HFF-Myc (cell line): ENCODE measurements at regions not wholly inside any gene's neighbourhood (a gene's known extent, or its start where the extent isn't known, plus 50 kb on each side); places are given as distances from the start of the nearest gene placed in this dataset.

ENCODE experiments used
- DNase-seq: peaks from one replicate; pipeline ENCODE4 v3.0.0-alpha.2; 2011; ENCODE audit warnings: low read depth; ENCODE audit errors: extremely low read depth
- H3K4me3 ChIP-seq: replicated peaks from 2 replicates; pipeline ENCODE4 v1.5.1; 2011; ENCODE audit warnings: low read depth, mild to moderate bottlenecking, control low read depth, low read length
- TF ChIP-seq, protein P1 (sequence below): IDR thresholded peaks from 2 replicates; pipeline ENCODE4 v1.5.1; 2012; ENCODE audit warnings: mild to moderate bottlenecking, low read depth, low read length, control low read depth; ENCODE audit errors: missing control alignments

DNA sequence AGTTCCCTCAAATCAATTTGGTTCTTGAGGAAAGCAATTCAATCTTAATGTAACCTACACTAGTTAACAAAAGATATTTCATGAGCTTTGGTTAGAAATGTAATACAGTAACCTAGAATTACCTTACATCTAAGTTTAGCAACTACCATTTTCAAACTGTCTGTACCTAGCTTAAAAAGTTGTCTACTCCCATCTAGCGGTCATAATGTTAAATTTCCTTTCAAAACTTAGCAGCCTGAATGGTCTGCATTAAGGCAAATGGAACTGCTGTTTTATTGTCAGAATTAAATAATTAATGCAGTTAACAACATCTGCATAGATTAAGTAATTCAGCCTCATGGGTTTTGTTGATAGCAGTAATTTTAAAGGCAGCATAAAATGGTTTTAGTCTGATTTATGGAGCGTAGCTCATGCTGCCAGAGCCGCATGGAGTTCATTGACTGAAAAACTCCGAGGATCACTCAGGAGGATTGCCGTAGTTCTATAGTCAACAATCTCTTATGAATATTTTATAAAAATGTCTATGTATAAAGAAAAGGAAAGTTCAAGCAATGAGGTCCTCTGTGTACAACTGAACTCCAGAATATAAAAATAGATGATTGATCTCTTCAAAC lies 485.4 kb upstream of the MANEA start:
- peak; percentile 20 for DNase-seq
- H3K4me3 ChIP-seq, result no peak overlapping the region
- TF ChIP-seq, protein P1, sequence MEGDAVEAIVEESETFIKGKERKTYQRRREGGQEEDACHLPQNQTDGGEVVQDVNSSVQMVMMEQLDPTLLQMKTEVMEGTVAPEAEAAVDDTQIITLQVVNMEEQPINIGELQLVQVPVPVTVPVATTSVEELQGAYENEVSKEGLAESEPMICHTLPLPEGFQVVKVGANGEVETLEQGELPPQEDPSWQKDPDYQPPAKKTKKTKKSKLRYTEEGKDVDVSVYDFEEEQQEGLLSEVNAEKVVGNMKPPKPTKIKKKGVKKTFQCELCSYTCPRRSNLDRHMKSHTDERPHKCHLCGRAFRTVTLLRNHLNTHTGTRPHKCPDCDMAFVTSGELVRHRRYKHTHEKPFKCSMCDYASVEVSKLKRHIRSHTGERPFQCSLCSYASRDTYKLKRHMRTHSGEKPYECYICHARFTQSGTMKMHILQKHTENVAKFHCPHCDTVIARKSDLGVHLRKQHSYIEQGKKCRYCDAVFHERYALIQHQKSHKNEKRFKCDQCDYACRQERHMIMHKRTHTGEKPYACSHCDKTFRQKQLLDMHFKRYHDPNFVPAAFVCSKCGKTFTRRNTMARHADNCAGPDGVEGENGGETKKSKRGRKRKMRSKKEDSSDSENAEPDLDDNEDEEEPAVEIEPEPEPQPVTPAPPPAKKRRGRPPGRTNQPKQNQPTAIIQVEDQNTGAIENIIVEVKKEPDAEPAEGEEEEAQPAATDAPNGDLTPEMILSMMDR, result peak; percentile 27

- DNase-seq, result no peak
- H3K4me3 ChIP-seq, result no peak overlapping the region
- TF ChIP-seq, protein P1, result no peak
These were observed 484.2 kb upstream of the MANEA start for GRCh38 chr6:95093154-95093553.

- TF ChIP-seq, protein P1, result no peak
- DNase-seq, result no peak
- no peak overlapping the region for H3K4me3 ChIP-seq
These were observed 482.3 kb upstream of the MANEA start for GRCh38 chr6:95094751-95095663.

- no peak for DNase-seq
- TF ChIP-seq, protein P1, result no peak
- no peak overlapping the region for H3K4me3 ChIP-seq
These were observed 481.5 kb upstream of the MANEA start for GRCh38 chr6:95095855-95096254.

- no peak for DNase-seq
- no peak overlapping the region for H3K4me3 ChIP-seq
- TF ChIP-seq, protein P1, result no peak
These were observed 477.9 kb upstream of the MANEA start for GRCh38 chr6:95099410-95099809.

- H3K4me3 ChIP-seq, result no peak overlapping the region
- no peak for DNase-seq
- TF ChIP-seq, protein P1, result no peak
These were observed 468.1 kb upstream of the MANEA start for GRCh38 chr6:95109212-95109611.

- no peak for DNase-seq
- no peak overlapping the region for H3K4me3 ChIP-seq
- TF ChIP-seq, protein P1, result no peak
These were observed 466.6 kb upstream of the MANEA start for GRCh38 chr6:95110767-95111166.
